Stimulated activated CD8-positive, alpha-beta memory T cell treated with anti-CD3 and anti-CD28 coated beads, Interleukin-15, amount 100 ng/mL, for 1 hour (primary cell): ENCODE measurements at regions not wholly inside any gene's neighbourhood (a gene's known extent, or its start where the extent isn't known, plus 50 kb on each side); places are given as distances from the start of the nearest gene placed in this dataset.

ENCODE experiments used
- DNase-seq: peaks from one replicate; pipeline ENCODE4 v3.0.0-alpha.2; 2020; ENCODE audit warnings: low read depth

GRCh38 chr14:101453225-101453624 is 108.1 kb upstream of the DIO3 start:
- no peak for DNase-seq

- no peak for DNase-seq
Observed at GRCh38 chr14:101454229-101454628, 107.1 kb upstream of the DIO3 start.

DNA sequence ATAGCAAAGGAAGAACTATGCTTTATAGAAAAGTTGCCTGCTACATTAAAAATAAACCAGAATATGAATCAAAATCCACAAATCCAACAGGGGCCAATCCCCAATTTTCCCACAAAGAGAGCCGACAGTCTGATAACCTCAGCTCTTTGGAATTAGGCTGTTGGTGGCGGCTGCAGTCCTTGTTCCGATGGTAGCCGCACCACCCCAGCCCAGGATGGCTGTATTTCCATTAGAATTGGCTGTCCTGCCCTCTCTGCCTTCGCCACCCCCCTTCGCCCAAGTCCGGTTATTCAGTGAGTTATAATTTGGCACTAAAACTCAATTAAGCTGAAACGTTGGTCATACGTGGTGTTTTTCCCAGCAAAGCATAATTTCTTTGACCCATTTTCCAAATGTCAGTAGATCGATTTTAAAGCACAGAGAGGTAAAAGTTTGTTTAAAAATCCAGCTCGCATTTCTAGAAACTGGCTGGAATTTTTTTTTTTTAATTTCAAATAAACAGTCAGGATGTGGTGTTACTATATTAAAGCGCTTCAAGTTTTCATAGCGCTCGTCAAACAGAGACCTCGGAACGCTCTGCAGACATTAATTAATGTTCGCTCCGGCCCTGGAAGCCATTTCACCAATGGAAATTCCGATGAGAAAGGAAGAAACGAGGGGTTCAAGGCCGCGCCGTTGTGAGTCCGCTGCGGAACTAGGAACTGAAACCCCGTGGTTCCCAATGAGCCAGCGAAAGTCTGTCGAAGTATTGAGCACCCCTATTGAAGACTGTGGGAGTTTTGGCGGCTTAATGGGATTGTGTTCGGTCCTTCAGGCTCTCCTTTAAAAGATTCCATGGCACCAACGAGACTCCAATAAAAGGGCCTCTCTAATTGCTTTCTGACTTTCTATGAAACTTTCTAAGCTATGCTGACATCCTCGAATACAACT is 104.8 kb upstream of the DIO3 start:
- DNase-seq: no peak

GRCh38 chr14:101457301-101457935 is 103.9 kb upstream of the DIO3 start:
- DNase-seq: no peak

DNA sequence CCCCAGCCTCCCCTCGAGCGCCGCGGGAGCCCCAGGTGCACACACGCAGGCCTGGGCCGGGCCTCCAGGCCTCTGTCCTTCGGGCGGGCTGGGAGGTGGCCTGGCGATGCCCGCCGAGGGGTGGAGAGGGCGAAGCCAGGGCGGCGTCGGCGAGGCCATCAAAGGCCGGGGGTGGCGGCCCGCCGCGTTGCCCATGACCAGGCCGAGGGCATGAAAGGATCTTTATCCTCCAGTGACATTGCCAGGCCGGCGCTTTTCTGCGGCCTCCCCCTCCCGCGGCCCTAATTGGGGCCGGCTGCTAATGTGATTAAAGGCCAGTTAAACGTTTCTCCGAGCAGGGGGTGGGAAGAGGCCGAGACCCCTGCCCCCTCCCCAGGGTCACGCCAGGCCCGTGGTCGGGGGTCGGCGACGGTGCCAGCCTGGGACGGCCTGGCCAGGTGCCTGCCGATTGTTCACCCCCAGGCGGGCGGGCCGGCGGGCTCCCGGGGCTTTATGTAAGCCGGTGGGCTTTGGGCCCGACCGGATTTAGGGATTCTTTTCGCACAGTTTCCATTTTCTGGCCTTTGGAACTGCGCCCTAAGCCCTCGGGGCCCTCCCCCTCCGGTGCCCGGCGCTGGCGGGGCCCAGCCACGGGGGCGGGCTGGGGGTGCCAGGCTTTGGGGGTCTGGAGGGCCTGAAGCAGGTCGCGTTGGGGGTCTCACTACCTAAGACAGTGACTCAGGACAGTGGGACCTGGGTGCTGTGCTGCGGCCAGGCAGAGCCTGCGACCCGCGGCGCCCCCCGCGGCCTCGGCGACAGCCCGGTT is 103.2 kb upstream of the DIO3 start:
- no peak for DNase-seq

- no peak for DNase-seq
Observed at GRCh38 chr14:101458741-101459550, 102.3 kb upstream of the DIO3 start.

DNA sequence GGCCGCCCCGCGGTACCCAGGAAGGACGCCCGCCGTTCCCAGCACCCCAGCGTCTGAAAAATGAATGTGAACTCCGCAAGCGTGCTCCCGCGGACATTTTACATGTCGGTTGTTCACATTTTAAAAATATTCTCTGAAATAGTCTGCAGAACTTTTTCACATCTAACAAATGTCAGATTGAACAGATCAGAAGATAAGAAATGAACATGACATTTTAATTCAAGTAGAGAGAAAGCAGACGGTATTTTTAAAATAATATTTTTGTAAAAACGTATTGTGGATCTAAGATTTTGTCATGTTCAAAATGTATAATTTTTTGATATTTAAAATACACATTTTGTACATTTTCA is 101.8 kb upstream of the DIO3 start:
- no peak for DNase-seq

DNA sequence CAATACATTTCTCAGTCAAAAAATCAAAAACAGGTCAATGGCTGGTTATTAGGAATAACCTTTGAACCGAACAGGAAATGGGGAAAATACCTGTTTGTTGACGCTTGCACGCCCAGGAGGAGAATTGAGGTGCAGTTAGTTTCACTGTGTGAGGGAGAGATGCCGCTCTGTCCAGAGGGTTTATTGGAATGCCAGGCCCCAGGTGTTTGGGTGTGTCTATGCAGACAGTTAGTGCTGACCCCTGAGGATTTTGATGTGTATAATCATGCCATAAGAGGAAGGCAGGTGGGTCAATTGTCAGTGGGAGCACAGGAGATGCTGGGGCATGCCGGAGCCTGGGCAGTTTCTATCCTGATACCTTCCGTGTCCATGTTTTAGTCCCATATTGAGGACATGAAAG is 100.8 kb upstream of the DIO3 start:
- no peak for DNase-seq

GRCh38 chr14:101460986-101461750 is 100.1 kb upstream of the DIO3 start:
- DNase-seq: no peak

GRCh38 chr14:101461891-101462290 is 99.4 kb upstream of the DIO3 start:
- no peak for DNase-seq

- DNase-seq: no peak
Observed at GRCh38 chr14:101462726-101463565, 98.3 kb upstream of the DIO3 start.

GRCh38 chr14:101463566-101464171 is 97.6 kb upstream of the DIO3 start:
- DNase-seq: no peak

DNA sequence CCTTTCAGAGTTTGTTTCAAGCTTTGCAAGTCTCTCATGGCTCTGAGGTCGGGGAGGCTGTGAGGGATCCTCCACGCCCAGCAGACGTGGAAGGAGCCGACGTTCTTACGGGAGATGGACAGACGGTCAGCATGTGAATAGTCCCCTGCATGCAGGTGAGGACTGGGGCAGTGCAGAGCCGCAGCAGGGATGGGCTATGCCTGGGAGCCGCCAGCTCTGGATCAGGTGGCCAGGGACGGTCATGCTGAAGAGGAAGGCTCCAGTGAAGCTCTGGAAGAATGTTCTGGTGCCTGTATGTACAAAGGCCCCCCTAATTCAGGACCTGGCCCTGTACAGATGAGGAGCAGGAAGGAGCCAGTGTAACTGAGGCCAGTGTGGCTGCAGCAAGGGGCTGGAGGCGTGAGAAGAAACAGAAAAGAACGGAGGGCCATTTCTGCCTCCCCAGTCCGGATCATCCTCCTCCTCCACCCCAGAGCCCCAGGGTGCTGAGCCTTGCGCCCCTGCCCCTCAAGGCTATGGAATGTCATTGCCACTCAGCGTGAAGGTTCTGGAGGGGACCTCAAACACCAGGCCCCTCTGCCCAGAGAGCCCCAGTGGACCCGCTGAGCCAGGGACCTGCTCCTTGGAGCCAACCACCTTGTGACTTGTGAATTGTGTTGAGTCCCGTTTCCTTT is 96.8 kb upstream of the DIO3 start:
- no peak for DNase-seq

- no peak for DNase-seq
Observed at GRCh38 chr14:101464984-101465794, 96.1 kb upstream of the DIO3 start.

DNA sequence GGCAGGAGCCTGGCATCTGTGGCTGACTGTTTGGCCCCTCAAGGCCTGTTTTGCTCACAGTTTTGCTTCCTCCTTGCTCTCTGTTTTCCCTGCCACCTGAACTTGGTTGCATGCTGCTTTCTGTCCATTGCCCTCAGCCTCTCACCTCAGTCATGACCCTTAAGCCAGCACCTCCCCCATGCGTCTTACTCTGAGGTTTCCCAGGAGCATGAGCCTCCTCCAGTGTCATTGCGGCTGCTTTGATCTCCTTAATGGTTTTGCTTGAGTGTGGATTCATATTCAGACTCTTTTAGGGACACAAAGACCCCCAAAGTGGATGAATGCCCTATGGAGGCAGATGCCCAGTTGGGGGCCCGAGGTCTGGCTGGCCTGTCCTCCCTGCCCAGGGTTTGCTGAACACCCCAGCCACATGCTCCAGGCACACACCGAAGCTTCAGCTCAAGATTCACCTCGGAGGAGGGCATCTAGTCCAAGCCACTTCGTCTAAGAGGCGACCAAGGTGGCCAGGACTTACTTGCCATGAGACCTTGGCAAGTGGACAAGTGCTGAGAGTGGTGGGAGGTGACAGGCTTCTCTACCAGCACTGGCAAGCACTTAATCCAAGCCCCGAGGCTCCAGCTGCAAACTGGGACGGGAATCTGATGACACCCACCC is 95.4 kb upstream of the DIO3 start:
- no peak for DNase-seq

- DNase-seq: no peak
Observed at GRCh38 chr14:101466456-101467180, 94.7 kb upstream of the DIO3 start.
